Fibroblast of the aortic adventitia (primary cell): ENCODE measurements at regions not wholly inside any gene's neighbourhood (a gene's known extent, or its start where the extent isn't known, plus 50 kb on each side); places are given as distances from the start of the nearest gene placed in this dataset.

ENCODE experiments used
- DNase-seq: peaks from one replicate; pipeline ENCODE4 v3.0.0-alpha.2; 2010; ENCODE audit warnings: low read depth
- H3K4me3 ChIP-seq: 2 replicates; pipeline ENCODE4 v1.5.1; 2011; ENCODE audit warnings: low read depth, mild to moderate bottlenecking, control low read depth, low read length, moderate library complexity
- TF ChIP-seq, protein P1 (sequence below): IDR thresholded peaks from 2 replicates; pipeline ENCODE4 v1.5.1; 2011; ENCODE audit warnings: mild to moderate bottlenecking, low read length, control low read depth, inconsistent platforms; ENCODE audit not compliant: insufficient read depth

DNA sequence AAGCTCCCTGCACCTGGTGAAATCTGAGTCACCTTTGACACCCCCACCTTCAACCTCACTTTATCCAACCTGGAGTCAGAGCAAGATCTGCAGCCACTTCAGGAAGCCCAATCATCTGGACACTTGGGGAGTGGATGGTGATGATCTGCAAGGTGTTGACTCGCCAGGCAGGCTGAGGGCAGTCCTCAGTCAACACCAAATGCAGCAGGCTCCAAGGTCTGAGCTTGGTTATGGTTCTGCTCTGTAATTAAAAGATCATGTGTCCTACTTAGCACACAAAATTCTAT, 446.9 kb downstream of the BRD1 start:
- no peak overlapping the region for H3K4me3 ChIP-seq
- no peak for DNase-seq
- TF ChIP-seq, protein P1, sequence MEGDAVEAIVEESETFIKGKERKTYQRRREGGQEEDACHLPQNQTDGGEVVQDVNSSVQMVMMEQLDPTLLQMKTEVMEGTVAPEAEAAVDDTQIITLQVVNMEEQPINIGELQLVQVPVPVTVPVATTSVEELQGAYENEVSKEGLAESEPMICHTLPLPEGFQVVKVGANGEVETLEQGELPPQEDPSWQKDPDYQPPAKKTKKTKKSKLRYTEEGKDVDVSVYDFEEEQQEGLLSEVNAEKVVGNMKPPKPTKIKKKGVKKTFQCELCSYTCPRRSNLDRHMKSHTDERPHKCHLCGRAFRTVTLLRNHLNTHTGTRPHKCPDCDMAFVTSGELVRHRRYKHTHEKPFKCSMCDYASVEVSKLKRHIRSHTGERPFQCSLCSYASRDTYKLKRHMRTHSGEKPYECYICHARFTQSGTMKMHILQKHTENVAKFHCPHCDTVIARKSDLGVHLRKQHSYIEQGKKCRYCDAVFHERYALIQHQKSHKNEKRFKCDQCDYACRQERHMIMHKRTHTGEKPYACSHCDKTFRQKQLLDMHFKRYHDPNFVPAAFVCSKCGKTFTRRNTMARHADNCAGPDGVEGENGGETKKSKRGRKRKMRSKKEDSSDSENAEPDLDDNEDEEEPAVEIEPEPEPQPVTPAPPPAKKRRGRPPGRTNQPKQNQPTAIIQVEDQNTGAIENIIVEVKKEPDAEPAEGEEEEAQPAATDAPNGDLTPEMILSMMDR, result no peak

DNA sequence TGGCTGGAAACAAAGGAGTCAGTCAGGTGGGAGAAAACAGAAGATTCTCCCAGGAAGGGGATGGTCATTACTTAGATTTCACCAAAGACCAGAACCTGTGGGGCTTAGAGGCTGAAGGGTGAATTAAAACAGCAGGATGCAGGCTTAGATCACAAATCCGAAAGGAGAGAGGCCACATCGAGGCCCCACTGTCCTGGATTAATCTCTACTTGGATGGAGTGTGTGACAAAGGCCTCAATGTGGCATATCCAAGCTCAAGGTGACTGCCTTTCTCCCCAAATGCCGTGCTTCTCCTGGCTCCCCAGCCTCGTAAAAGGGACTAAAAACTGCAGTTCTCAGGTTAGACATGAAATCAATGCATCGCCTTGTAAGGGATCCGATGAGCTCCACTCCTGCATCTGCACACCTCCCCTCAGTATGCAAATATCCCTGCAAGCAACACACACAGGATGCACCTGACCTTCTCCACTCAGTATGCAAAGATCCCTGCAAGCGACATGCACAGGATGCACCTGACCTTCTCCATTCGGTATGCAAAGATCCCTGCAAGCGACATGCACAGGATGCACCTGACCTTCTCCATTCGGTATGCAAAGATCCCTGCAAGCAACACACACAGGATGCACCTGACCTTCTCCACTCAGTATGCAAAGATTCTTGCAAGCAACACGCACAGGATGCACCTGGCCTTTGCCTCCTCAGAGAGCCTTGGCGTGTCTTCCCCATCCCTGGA, 447.4 kb downstream of the BRD1 start:
- H3K4me3 ChIP-seq, result no peak overlapping the region
- TF ChIP-seq, protein P1, result no peak
- no peak for DNase-seq

DNA sequence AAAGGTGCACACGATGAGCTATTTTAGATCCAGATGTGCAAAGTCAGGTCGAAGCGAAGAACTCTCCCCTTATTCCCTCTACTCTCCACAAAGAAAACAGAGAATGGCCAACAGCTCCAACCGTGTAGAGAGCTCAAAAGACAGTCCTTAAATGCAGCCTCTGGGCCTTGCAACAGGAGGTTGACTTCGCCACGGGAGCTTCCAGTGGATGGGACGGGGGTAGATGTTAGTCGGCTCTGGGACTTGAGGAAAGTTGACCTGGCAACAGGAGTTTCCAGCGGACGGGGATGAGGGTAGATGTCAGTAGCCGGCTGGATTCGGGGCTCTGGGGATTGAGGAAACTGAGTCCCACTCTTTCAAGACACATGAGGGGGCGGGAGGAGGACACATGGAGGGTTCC, 450.4 kb downstream of the BRD1 start:
- TF ChIP-seq, protein P1, result no peak

DNA sequence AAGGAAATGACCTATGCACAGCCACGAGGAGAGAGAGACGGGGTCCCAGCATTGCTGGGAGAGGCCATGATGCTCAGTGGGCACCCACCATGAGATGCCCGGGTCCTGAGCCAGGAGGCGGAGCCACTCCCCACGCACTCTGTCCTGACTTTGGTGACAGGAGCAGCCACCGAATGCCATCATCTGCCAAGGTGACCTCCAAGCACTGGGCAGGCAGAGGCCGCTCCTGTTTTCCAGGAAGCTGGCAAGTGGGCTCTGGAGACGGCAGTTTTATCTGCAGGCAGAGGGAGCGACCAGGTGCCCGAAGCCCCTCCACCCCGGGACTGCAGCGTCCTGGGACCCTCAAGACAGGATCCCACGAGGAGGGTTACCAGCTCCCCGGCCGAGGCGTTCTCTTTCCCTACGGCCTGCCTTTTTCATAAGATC, 453.9 kb downstream of the BRD1 start:
- DNase-seq, result no peak
- TF ChIP-seq, protein P1, result no peak
- no peak overlapping the region for H3K4me3 ChIP-seq

More for the DNA sequence above, 450.4 kb downstream of the BRD1 start:
- DNase-seq, result no peak
- H3K4me3 ChIP-seq, result no peak overlapping the region

DNA sequence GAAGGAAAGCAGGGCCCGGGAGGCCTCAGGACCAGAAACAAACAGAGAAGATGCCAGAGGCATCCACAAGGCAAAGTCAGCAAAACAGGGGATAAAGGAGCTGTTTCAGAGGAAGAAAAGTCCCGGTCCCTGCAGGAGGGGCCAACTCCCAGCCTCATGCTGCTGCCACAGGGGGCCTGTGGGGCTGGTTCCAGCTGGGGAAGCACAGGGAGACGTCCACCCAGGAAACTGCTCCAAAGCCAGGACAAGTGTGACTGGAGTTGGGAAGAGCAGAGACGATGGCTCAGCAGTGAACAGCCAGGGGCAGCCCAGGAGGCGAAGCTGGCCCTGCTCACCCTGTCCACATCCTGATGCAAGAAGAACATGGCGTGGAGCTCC, 454.4 kb downstream of the BRD1 start:
- TF ChIP-seq, protein P1, result no peak
- no peak overlapping the region for H3K4me3 ChIP-seq
- no peak for DNase-seq

DNA sequence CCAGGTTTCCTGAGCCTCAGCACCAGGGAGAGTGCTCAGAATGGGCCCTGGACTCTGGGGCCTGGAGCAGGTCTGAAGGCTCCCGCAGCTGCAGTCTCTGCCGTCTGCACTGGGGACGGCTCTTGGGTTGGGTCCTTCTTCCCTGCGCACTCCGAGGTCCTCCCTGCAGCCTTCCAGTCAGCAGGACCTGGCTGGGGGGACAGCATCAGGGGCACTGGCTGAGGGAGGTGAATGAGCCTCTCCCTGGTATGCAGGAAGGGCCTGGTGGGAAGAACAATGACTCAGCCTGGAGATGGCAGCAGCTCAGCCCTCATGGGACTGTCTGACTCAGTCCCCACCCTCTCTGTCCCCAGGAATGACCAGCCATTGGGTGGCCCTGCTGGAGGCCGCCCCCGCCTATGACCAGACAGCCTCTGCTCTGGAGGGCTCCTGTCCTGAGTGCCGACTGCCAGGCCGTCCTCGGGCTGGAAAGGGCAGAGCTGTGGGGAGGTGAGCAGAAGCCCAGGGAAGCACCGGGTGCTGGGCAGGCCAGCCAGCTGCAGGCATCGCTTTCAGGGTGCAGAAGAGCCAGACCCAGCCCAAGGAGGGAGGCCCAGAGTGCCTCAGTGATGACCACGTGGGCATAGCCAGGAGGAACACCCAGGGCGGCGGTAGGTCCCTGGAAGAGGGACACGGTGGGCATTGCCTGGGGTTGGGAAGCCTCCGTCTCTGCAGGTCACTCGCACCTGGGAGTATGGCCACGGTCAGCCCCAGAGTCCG, 455.0 kb downstream of the BRD1 start:
- TF ChIP-seq, protein P1, result no peak
- no peak overlapping the region for H3K4me3 ChIP-seq
- no peak for DNase-seq
